GM12873 (cell line): ENCODE measurements at regions not wholly inside any gene's neighbourhood (a gene's known extent, or its start where the extent isn't known, plus 50 kb on each side); places are given as distances from the start of the nearest gene placed in this dataset.

ENCODE experiments used
- TF ChIP-seq, protein P1 (sequence below): IDR thresholded peaks from 2 replicates; pipeline ENCODE4 v1.5.1; 2012; ENCODE audit warnings: low read depth, mild to moderate bottlenecking, moderate library complexity, low read length, control low read depth; ENCODE audit not compliant: insufficient read depth; ENCODE audit errors: missing control alignments

DNA sequence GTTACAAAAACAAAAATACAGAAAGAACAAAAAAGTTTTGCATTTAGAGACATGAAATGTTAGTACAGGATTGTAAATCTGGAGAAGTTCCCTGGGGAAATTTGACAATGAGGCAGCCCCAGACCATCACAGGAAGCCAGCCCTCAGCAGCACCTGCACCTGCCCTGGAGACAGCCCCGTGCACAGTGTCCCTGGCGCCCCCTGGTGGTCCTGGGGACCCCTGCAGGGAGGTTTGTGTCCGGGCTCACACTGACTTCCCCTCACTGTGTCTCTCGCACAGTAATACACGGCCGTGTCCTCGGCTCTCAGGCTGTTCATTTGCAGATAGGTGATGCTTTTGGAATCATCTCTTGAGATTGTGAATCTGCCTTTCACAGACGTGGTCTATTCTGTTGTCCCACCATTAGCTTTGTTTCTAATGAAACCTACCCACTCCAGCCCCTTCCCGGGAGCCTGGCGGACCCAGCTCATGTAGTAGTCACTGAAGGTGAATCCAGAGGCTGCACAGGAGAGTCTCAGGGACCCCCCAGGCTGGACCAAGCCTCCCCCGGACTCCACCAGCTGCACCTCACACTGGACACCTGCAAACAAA is 1248.6 kb downstream of the TMEM121 start:
- TF ChIP-seq, protein P1, sequence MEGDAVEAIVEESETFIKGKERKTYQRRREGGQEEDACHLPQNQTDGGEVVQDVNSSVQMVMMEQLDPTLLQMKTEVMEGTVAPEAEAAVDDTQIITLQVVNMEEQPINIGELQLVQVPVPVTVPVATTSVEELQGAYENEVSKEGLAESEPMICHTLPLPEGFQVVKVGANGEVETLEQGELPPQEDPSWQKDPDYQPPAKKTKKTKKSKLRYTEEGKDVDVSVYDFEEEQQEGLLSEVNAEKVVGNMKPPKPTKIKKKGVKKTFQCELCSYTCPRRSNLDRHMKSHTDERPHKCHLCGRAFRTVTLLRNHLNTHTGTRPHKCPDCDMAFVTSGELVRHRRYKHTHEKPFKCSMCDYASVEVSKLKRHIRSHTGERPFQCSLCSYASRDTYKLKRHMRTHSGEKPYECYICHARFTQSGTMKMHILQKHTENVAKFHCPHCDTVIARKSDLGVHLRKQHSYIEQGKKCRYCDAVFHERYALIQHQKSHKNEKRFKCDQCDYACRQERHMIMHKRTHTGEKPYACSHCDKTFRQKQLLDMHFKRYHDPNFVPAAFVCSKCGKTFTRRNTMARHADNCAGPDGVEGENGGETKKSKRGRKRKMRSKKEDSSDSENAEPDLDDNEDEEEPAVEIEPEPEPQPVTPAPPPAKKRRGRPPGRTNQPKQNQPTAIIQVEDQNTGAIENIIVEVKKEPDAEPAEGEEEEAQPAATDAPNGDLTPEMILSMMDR: peak; percentile 84

DNA sequence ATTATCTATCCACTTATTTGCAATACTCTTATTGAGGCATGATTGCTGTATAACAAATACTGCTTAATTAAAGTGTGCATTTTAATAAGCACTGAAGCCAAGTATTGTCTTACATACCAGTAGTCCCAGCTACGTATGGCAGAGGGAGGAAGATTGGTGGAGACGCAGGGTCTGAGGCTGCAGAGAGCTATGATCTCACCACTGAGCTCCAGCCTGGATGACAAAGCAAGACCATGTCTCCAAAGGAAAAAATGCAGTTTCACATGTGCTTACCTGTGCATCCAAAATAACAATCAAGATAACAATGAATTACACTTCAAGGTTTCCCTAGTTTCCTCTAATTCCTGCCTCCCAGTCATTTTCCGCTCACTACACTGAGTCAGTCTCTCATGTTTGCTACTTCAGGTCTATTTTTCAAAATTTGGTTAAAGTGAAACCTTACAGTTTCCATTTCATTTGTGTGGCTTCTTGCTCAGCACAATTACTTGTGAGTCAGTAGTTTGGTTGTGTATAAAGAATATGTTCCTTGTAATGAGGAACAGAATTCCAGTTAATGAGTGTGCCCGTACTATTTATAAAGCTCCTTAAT is 1250.1 kb downstream of the TMEM121 start:
- TF ChIP-seq, protein P1: no peak

DNA sequence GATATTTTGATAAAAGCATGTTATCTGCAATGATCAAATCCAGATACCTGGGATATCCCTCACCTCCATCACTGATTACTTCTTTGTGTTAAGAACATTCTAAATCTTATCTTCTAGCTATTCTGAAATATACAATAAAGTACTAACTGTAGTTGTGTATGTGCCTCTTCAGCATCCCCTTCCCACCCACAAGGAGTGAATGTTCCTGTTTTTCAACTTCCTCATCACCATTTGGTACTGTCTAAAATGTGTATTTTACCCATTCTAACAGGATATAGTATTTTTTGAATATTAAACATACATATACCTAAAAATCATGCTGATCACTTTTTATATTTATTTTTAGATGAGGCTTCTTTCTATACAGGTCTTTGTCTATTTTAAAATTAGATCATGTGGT is 1252.6 kb downstream of the TMEM121 start:
- TF ChIP-seq, protein P1: no peak

DNA sequence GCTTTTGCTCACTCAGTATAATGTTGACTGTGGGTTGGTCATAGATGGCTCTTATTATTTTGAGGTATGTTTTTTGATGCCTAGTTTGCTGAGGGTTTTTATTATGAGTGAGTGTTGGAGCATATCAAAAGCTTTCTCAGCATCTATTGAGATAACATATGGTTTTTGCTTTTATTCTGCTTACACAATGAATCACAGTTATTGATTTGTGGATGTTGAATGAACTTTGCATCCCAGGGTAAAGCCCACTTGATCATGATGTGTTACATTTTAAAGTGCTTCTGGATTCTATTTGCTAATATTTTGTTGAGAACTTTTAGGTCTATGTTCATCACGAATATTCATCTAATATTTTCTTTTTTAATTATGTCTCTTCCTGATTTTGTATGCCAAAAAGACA is 1260.3 kb downstream of the TMEM121 start:
- TF ChIP-seq, protein P1: no peak

DNA sequence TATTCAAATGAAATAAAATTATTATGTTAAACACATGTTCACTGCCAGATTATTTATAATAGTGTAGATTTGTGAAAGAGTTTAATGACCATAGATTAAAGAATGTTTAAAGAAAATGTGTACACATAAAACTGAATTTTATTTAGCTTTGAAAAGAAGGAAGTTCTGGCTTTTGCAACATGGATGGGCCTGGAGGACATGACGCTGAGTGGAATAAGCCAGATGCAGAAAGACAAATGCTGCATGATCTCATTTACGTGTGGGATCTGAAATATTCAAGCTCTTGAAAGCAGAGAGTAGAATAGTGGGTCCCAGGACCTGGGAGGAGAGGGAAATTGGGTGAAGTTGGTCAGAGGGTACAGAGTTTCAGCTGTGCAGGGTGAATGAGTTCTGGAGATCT is 1261.2 kb downstream of the TMEM121 start:
- TF ChIP-seq, protein P1: no peak

DNA sequence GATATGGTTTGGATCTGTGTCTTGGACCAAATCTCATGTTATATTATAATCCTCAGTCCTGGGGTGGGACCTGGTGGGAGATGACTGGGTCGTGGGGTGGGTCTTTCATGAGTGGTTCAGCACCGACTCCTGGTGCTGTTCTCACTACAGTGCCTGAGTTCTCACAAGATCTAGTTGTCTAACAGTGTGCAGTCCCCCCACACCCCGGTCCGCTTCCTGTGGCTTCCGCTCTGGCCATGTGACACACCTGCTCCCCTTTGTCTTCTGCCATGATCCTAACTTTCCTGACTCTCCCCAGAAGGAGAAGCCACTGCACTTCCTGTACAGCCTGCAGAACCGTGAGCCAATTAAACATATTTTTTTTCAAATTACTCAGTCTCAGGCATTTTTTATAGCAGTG is 1262.2 kb downstream of the TMEM121 start:
- TF ChIP-seq, protein P1: no peak

DNA sequence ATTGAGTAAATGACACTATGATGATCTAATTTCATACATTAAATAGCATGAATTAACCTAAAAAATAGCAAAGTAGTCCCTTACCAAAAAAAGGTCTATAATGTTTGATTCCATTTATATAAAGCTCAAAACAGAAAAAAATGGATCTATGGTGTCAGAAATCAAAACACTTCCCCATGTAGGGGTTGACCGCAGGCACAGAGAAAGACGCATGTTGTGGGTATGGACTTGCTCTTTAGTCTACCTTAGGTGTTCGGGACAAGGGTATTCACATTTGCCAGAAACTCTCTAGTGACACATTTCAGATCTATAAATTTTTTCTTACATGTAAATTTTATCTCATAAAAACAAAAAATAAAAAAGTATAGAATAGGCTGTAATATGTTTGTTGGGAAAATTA is 1262.9 kb downstream of the TMEM121 start:
- TF ChIP-seq, protein P1: no peak
